ENCODE measurements at regions not wholly inside any gene's neighbourhood (a gene's known extent, or its start where the extent isn't known, plus 50 kb on each side); places are given as distances from the start of the nearest gene placed in this dataset.

DNA sequence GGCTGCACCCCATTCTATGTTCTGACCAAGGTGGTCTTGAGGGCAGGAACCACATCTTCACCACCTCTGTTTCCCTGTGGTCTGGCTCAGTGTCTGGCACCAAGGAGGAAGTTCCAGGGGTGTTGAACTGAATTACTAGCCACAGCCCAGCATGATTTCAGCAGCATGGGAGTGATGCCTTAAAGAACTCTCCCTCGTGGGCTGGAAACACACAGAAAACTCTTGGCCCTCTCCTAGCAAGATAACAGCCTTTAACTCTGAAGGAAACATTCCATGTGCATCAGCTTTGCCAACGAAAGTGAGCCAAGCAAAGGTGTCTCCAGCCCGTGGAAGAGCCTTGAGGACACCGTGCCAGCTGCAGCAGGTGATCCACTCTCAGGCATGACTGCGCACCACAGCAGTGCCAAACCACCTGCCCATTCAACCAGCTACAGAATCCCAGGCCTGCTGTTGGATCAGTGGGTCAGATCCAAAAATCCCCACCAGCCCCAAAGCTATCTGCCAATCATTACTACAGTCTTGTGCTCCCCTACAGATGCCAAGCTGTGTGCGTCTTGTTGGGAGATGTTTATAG, 124.8 kb downstream of the TTC32 start:
- H3K4me1 ChIP-seq, result no peaks in the 10 kb centered on the region
- WGBS, 2 donors, result 73 to 84% methylated on average over 4 to 6 of the region's 6 CpGs
- H3K27me3 ChIP-seq, result no peaks in the 10 kb centered on the region
- TF ChIP-seq EP300 (IDR thresholded peaks at IDR 0.05), result no peak
- no peak for TF ChIP-seq POLR2A (IDR thresholded peaks at IDR 0.05)
- TF ChIP-seq, protein P1, sequence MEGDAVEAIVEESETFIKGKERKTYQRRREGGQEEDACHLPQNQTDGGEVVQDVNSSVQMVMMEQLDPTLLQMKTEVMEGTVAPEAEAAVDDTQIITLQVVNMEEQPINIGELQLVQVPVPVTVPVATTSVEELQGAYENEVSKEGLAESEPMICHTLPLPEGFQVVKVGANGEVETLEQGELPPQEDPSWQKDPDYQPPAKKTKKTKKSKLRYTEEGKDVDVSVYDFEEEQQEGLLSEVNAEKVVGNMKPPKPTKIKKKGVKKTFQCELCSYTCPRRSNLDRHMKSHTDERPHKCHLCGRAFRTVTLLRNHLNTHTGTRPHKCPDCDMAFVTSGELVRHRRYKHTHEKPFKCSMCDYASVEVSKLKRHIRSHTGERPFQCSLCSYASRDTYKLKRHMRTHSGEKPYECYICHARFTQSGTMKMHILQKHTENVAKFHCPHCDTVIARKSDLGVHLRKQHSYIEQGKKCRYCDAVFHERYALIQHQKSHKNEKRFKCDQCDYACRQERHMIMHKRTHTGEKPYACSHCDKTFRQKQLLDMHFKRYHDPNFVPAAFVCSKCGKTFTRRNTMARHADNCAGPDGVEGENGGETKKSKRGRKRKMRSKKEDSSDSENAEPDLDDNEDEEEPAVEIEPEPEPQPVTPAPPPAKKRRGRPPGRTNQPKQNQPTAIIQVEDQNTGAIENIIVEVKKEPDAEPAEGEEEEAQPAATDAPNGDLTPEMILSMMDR (IDR thresholded peaks at IDR 0.05), result no peak
- DNase-seq (ENCODE audit: low spot score in 2 of 2), result no peak
- no peak overlapping the region for H3K4me3 ChIP-seq
- no peak overlapping the region for H3K27ac ChIP-seq
- H3K9me3 ChIP-seq, result no peaks in the 10 kb centered on the region
- no peaks in the 10 kb centered on the region for H3K36me3 ChIP-seq

DNA sequence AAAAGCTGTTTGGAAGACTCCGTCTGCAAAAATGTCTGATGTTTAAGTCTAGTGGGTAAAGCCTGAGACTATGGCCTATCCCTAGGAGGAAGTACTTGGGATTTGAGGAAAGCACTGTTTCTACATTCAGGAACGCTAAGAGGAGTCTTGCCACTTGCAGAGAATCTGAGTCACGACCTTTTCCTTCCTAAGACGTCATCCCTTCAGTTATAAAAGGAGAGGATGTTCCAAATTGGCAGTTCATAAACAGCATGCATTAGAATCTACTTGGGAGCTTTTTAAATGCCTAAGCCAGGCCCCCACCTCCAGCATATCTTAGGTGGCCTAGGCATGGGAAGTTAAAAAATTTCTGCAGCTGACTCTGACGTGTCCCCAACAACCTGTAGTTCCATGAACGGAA, 125.9 kb downstream of the TTC32 start:
- Histone ChIP-seq H3K27me3 (no peaks in the 10 kb centered on the region), H3K27ac (no peak overlapping the region), H3K4me1 (no peaks in the 10 kb centered on the region), H3K36me3 (no peaks in the 10 kb centered on the region), H3K4me3 (no peak overlapping the region), H3K9me3 (no peaks in the 10 kb centered on the region)
- DNase-seq (ENCODE audit: low spot score in 2 of 2), result no peak
- WGBS, 2 donors, result 72 to 74% methylated on average over 6 of the region's 6 CpGs
- TF ChIP-seq, protein P1 (IDR thresholded peaks at IDR 0.05), result no peak
- TF ChIP-seq EP300 (IDR thresholded peaks at IDR 0.05) (no peak), POLR2A (IDR thresholded peaks at IDR 0.05) (no peak)

DNA sequence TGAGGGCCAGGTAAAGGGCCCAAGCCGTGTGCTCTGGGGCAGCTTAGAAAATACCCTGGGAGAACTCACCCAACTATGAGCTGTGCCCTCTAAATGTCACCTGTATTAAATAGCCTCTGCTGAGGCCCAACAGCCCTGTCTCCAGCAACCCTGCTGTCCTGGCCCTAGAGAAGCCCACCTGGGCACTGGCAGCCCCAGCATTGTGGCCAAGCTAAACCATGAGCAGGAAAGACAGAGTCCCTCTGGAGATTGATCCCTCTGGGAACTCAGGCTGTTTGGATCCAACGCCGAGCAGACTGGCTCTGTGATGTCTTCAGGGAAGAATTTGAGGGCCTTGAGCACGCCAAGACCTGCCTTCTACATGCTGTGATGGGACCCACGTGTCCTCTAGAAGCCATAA, 126.5 kb downstream of the TTC32 start:
- H3K9me3 ChIP-seq, result no peaks in the 10 kb centered on the region
- H3K27ac ChIP-seq, result no peak overlapping the region
- no peak for DNase-seq (ENCODE audit: low spot score in 2 of 2)
- no peak overlapping the region for H3K4me3 ChIP-seq
- TF ChIP-seq, protein P1 (IDR thresholded peaks at IDR 0.05), result no peak
- no peak for TF ChIP-seq EP300 (IDR thresholded peaks at IDR 0.05)
- no peak for TF ChIP-seq POLR2A (IDR thresholded peaks at IDR 0.05)
- WGBS, 2 donors, result 64 to 84% methylated on average over 4 to 5 of the region's 5 CpGs
- no peaks in the 10 kb centered on the region for H3K27me3 ChIP-seq
- no peaks in the 10 kb centered on the region for H3K4me1 ChIP-seq
- no peaks in the 10 kb centered on the region for H3K36me3 ChIP-seq

DNA sequence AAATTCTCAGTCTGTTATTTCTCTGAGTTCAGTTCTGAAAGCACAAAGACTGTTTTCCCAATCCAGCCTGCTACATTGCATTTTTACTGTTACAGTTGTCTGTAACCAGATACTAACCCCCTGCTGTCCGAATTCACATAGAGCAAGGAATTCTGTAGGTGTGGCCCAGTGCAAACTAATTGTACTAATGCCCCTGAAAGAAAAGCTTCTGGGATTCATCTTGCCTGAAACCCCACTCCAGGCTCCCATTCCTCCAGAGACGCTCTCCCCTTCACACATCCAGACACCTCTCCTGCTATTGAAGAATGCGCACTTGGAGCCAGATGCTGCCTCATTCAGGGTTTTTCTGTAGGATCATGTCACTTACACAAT, 127.0 kb downstream of the TTC32 start:
- no peaks in the 10 kb centered on the region for H3K4me1 ChIP-seq
- 75 to 81% methylated on average over 3 of the region's 3 CpGs for WGBS, 2 donors
- no peaks in the 10 kb centered on the region for H3K9me3 ChIP-seq
- no peak for DNase-seq (ENCODE audit: low spot score in 2 of 2)
- no peaks in the 10 kb centered on the region for H3K36me3 ChIP-seq
- no peak overlapping the region for H3K4me3 ChIP-seq
- H3K27me3 ChIP-seq, result no peaks in the 10 kb centered on the region
- no peak for TF ChIP-seq EP300 (IDR thresholded peaks at IDR 0.05)
- TF ChIP-seq, protein P1 (IDR thresholded peaks at IDR 0.05), result no peak
- TF ChIP-seq POLR2A (IDR thresholded peaks at IDR 0.05), result no peak
- no peak overlapping the region for H3K27ac ChIP-seq

DNA sequence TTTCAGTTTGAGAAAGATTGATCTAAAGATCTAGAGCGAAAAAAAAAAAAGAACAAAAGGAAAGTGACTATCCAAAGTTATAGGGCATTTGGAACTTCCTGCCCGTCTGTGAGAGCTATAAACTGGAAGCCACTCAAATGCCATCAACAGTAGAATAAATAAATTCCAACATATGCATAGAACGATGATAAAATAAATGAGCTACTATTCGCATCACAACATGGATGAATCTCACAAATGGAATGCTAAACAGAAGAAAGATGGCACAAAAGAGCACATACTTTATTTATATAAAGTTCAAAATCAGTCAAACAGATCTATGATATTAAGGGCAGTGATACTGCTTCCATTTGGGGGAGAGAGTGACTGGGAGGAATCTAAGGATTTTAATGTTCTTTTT, 128.8 kb downstream of the TTC32 start:
- no peak overlapping the region for H3K27ac ChIP-seq
- DNase-seq (ENCODE audit: low spot score in 2 of 2), result no peak
- H3K4me3 ChIP-seq, result no peak overlapping the region
- TF ChIP-seq, protein P1 (IDR thresholded peaks at IDR 0.05), result no peak
- no peak for TF ChIP-seq POLR2A (IDR thresholded peaks at IDR 0.05)
- TF ChIP-seq EP300 (IDR thresholded peaks at IDR 0.05), result no peak
- H3K27me3 ChIP-seq, result no peaks in the 10 kb centered on the region
- H3K36me3 ChIP-seq, result no peaks in the 10 kb centered on the region
- WGBS, 2 donors, result 60 to 62% methylated on average over 4 of the region's 4 CpGs
- no peaks in the 10 kb centered on the region for H3K4me1 ChIP-seq
- no peaks in the 10 kb centered on the region for H3K9me3 ChIP-seq
